ENCODE measurements at regions not wholly inside any gene's neighbourhood (a gene's known extent, or its start where the extent isn't known, plus 50 kb on each side); places are given as distances from the start of the nearest gene placed in this dataset.

DNA sequence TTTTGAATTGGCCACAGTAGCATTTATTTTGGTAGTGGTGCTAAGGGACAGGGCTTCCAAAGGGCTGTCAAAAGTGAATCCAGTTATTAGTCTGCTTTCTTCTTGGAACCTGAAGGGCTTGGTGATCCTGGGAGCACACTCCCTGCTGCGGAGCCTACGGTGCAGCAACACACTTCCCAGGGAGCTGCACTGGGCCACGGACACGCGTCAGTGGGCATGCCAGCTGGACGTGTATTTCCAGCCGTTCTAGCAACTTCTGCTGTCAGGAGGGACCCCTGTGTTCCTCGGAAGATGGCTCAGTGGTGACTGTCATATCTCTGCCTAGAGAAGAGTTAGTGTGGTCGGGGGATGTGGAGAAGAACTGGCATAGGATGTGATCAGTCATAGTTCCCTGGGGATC is 204.6 kb downstream of the SOCS6 start:
- no peak for DNase-seq (ENCODE audit: low read depth in 3 of 3, low spot score in 2 of 3)

DNA sequence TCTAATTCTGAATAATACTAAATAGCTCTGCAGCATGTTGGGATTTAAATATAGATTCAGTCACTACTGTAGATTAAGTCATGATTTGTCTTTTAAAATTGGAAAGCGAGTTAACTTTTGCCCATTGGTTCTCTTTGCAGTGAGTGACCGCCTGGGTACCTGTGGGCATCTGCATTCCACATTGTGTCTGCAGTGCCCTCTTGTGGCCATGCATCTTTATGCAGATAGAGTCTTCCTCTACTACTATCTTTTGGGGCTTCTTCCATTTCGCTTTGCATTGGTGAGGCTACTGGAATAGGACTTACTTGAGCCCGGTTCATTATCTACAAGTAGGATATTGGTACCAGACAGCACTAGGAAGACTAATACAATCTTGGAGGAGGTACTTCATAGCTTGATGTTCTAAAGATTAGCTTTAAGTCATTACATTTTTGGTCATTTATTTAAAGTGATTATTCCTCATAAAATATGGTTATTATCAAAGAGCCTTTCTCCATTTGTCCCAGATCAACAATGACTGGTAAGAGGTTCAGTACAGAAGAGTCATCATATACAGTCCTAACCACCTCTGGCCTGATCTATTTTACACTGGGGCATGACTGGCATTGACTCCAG is 203.0 kb downstream of the SOCS6 start:
- no peak for DNase-seq (ENCODE audit: low read depth in 3 of 3, low spot score in 2 of 3)

DNA sequence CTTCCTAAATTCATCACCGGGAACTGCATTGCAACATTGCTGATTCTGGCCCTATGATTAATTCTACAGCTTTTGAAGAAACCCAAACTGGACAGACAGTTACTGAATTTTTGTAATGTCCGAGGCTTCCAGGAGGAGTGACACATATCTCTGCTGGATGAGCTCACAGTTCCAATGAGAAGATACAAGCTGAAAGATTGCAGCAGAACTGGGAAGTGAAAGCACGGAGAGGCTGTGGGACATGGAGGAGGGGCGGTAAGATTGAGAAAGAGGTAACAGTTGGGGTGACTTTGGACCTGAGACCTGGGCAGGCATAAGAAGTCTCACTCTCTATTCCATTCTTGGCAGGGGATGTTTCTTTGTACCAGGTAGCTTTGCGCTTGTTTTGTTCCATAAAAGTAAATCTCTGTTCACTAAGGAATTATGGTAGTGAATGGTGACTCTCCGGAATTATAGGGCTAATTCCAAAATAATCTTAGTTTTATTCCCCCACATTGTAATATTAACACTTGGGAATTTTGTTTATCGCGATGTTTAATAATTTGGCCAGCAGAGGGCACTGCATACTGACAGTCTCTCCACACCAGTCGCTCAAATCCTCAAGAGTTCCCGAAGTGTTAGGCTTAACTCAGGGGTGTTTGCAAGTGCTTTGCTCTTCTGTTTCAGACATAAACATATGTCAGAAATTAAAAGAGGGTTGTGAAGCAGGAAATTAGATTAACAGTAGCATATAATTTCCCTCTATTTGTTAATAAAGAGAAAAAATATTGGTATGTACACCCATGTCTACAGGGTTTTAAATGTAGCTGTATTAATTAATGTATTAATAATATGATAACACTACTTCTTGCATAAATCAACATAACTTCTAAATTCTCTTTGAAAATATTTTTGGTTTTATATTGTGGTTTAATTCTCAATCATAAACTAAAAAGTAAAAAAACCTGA is 201.4 kb downstream of the SOCS6 start:
- DNase-seq (ENCODE audit: low read depth in 3 of 3, low spot score in 2 of 3), result peak in 2 of 3 donors; percentile 30 to 42

DNA sequence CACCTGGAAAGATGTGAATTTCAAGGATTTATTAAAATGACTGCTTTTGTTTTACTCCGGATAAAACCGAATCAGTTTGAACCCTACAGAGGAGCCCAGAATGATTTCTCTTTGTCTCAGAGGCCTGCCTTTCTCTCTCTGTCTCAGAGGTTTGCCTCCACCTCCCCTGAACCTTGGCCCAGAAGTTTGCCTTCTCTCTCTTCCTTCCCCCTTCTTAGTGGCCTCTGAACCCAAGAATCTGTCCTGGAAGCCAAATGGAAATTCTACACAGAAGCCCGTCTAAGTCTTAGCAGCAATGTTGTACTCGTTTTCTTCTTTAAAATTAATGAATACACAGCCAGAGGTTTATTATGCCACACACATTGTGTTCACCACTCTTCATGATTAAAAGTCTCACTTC is 200.7 kb downstream of the SOCS6 start:
- no peak for DNase-seq (ENCODE audit: low read depth in 3 of 3, low spot score in 2 of 3)

DNA sequence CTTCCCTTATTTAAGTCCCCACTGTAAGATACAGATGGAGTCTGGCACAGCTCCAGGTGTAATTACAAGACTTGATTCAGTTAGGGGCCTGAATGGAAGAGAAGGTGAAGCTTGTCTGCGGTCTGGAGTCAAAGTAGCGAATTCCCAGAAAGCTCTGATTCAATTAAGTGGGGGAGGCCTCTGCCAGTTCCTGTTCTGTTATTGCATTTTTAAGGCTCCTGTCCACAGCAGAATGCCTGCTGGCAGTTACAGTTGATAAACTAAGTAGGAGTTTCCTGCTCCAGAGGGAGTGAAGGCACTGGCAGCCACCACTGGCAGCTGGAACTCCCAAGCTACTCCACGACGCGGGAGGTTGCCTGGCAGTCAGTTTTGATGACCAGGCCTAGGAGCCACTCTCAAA is 181.1 kb downstream of the SOCS6 start:
- peak in 1 of 3 donors; percentile 29 for DNase-seq (ENCODE audit: low read depth in 3 of 3, low spot score in 2 of 3)

DNA sequence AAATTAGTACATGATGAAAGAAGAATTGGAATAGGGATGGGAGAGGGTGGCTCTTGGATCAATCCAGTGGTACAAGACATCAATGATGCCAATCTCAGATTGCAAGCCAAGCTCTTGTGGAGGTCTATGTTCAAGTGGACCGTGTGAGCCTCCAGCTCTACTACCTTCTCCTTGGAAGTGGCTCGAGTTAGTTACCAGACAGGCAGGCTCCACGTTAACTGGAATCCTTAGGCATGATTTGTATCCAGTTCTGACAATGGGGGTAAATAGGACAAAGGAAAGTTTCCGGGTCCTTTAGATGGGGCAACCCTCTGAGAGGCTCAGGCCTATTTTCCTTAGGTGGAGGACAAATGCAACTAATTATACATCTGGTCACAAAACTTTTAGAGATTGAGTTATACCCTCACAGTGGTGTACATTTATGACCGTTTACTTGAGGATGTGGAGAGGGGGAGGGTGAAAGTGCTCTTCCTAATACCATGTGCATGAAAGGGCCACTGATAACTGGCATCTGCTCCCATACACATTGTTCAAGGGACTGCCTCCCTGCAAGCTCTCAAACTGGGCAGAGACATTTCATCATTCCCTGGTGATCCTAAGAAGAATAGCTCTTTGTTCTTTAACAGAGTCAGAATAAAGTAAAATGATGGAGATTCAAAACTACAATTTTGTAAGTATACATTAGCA is 180.2 kb downstream of the SOCS6 start:
- DNase-seq (ENCODE audit: low read depth in 3 of 3, low spot score in 2 of 3), result no peak

DNA sequence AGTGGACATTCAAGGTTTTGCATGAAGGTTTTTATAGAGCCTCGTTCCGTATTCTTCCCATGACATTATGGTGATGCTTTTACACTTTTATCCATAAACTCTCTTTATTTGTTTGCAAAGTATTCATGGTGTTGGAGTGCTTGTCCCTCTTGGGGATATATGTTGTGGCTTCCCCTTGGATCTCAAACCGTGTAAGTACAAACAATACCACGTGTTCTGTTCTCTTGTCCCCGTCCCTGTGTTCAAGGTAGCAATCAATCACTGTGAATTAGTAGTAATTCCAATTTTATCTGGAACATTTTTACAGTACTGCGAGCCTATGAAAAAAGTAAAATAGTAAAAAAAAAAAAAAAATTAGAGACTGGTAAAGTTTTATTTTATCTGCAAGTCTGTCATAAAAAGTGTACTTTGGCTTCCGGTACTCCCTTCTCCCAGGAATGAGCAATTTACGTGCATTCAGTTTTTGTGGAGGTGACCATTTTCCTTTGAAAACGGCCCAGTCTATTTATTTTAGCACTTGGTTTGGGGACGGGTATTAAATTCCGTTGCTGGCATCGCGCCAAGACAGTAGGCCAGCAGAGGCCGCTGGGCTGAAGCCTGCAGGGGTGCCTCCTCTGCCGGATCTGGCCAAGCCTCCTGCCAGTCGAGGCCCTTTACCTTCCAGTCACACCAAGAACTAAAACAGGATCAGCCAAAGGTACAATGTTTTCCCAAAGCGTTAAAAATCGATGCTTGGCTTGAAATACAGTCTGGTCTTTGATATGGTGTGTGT is 175.7 kb downstream of the SOCS6 start:
- DNase-seq (ENCODE audit: low read depth in 3 of 3, low spot score in 2 of 3), result peak; percentile 65 to 76 (median 72)

DNA sequence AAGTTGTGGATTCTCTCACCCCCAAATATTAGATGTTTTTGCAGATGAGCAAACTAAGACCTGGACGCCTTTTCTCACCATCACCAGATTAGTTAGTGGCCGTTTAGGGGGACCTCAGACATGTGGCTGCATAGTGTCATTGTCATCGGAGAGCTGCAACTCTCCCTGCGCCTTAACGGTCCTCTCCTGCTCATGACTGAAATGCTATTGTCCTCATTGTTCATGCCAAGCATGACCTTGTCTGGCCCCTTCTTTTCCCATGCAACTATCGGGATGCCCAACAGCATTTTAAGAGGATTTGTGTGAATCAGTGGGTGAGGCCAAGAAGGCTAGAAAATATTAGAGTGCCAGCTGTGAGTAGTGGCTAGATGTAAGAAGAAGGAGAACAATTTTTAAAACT is 174.2 kb downstream of the SOCS6 start:
- no peak for DNase-seq (ENCODE audit: low read depth in 3 of 3, low spot score in 2 of 3)

DNA sequence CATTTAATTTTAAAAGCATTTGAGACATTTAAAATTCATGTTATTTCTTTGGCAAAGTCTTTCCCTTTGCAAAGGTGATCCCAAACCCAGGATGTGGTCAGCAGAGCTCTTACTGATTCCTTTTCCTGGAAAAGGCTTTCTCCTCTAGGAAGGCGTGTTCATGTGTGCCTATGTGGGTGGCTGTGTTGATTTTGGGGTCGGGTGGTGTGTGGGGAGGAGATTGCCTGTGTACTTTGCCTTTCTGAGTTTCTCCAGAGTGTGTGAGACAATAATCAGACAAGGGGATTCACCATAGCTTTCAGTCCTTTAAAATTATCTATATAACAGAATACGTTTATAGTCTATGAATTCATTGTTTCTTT is 173.2 kb downstream of the SOCS6 start:
- DNase-seq (ENCODE audit: low read depth in 3 of 3, low spot score in 2 of 3), result no peak

DNA sequence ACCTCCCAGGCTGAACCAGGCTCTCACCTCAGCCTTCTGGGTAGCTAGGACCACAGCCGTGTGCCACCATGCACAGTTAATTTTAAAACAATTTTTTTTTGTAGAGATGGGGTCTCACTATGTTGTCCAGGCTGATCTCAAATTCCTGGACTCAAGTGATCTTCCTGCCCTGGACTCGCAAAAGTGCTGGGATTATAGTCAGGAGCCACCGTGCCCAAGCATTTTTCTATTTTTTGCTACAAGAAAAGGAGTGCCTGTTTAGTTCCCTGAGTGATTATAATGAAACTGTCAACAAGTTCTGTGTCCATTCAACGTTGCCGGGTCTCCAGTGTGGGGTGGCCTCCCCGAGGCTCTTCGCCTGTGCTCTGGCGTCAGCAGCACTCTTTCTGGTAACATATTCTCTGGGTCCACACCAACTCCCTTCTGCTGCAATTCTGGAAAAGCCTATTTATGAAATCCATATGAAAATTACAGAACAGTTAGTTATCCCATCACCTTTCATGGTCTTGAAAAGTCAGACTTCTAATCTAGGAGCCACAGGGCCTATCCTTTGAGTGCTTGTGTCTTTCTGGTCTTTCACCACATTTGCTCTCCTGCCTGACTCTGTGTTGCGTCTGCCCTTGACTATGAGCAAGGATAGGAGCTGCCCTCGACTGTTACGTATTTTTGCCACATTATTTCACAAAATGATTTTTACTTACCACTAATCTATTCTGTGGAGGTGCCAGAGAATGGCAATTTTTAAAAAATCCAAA is 172.7 kb downstream of the SOCS6 start:
- no peak for DNase-seq (ENCODE audit: low read depth in 3 of 3, low spot score in 2 of 3)

DNA sequence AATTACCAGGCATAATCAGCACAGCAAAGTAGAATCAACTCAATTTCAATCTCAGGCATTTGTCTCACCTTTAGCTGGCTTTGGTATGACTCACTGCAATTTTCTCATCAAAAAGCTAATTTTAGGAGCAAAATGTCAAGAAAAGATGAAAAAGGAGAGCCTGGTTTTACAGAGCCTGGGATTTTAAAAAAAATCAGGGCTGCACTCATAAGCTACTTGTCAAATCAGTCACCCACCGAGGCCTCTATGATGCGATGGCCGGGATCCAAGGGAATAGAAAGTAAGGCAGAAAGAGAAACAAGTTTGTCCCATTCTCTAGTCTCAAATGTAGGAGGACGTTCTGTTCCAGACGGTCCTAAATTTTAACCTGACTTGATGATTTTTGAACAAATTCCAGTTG is 170.9 kb downstream of the SOCS6 start:
- DNase-seq (ENCODE audit: low read depth in 3 of 3, low spot score in 2 of 3), result no peak

DNA sequence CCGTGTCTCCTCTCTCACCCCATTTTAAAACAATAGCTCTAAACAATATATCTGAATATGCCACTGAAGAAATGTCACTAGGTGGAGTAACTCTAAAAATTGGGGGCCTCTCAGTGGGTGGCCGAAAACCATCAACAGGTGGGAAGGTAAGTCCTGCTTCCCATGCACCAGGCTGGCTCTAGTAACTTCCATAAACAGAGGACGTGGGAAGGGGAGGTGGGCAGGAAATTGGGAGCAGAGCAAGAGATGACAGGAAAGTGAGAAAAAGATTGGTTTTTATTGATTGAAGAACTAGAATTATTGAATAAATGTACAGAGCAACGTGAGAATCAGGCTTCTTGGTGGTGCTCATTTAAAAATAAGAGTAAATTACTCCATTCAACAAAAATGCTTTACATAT is 170.4 kb downstream of the SOCS6 start:
- no peak for DNase-seq (ENCODE audit: low read depth in 3 of 3, low spot score in 2 of 3)

DNA sequence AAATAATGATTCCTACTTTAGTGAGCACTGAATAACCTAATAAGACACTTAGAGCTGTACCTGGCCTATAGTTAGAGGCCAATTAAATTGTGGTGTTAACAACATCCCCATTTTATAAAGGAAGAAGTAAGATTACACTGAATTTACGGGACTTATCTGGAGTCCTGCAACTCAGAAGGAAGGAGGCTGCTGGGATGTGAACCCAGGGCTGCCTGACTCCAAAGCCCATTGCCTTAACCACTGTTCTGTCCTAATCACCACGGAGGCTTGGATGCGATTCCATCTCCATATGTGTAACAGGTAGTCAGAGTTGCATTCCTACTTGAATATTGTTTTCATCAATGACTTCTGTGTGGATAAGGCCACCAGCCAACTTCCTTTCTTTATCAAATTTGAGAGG is 168.9 kb downstream of the SOCS6 start:
- no peak for DNase-seq (ENCODE audit: low read depth in 3 of 3, low spot score in 2 of 3)

DNA sequence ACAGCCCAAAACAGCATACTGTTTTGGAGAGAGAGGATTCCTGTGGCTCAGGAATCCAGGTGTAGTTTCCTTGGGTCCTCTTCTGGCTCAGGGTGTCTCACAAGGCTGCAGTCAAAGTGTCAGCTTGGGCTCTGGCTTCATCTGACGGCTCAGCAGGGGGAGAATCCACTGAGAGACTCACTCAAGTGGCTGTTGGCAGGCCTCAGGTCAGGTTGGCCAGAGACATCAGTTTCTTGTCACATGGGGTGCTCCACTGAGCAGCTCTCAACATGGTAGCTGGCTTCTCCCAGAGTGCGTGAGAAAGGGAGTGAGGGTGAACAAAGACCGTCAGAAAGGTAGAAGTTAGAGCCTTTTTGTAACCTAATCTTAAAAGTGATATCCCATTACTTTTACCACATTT is 168.4 kb downstream of the SOCS6 start:
- DNase-seq (ENCODE audit: low read depth in 3 of 3, low spot score in 2 of 3), result no peak

DNA sequence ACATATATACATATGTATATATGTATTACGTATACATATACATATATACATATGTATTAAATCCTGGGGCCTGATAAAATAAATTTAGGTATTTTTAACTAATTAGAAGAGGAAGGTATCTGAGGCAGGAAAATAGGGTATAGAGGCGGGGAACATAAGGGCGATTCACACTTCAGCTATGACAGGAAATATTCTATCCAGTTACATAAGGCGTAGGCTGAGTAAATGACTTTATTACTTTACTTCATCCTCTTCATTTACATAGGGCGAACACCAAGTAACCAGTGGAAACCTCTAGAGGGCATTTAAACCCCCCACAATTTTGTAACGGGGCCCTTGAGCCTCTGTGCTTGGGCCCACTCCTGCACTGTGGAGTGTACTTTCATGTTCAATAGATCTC is 167.5 kb downstream of the SOCS6 start:
- DNase-seq (ENCODE audit: low read depth in 3 of 3, low spot score in 2 of 3), result no peak

DNA sequence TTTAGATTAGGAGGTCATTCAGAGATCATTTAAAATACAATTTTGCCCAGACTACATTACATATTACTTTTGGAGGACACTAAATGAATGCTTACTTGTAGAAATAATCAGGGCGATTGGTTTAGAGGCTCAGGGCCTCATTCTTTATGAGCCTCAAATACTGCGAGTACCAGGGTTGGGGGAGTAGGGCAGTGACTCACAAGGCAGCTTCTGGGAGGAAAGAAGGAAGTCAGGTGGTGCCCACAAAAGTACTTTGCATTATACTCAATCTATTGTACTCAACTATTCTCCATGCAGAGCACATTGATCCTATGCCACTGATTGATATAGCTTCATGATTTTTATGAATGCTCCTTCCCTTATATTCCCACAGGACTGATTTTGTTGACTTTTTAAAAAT is 166.9 kb downstream of the SOCS6 start:
- DNase-seq (ENCODE audit: low read depth in 3 of 3, low spot score in 2 of 3), result no peak

DNA sequence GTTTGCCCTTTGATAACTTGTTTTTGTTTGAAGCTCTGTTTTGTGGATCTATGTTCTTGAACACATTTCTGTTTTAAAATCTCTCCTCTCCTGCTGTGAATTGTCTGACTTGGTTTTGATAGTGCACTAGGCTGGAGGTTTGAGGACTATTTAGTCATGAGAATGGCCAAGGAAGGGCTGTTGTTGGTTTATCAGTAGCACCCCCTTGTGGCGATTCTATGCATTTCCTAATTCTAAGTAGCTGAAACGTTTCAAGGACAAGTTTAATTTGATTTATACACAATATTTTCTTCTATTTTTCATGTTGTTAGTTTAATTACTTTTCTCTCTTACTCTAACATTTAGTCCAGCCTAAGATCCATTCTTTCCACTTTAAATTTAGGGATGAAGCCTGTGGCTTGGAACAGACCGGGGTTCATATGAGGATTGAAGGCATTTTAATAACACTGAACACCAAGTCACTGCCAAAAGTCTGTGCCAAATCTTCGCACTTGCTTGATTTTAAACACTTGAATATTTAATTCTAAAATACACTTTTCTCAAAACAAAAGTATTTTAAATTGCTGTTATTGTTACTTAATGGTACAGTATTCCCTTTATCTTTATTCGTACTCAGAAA is 166.0 kb downstream of the SOCS6 start:
- peak in 2 of 3 donors; percentile 19 to 33 for DNase-seq (ENCODE audit: low read depth in 3 of 3, low spot score in 2 of 3)

DNA sequence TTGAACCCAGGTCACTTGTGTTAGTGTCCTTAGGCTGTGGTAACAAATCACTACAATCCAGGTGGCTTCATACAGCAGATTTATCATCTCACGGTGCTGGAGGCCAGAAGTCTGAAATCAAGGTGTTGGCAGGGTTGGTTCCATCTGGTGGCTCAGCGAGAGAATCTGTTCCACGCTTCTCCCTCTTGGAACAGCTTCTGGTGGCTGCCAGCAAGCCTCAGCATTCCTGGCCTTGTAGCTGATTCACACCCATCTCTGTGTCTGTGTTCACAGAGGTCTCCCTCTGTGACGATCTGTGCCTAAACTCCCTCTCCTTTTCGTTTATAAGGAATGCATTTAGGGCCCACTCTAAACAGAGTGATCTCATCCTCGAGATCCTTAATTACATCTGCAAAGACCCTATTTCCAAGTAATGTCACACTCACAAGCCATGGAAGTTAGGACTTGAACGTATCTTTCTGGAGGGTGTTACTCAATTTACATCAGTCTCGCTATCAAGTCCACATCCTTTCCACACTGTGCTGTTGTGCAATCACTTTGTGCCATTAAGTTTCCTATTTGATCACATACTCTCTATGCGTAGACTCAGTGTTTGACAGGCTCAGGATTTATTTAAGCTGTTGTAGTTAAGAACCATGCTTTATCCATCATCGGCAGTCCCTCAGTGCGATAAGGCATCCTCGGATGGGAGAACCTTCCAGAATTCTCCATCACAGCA is 164.4 kb downstream of the SOCS6 start:
- DNase-seq (ENCODE audit: low read depth in 3 of 3, low spot score in 2 of 3), result no peak

DNA sequence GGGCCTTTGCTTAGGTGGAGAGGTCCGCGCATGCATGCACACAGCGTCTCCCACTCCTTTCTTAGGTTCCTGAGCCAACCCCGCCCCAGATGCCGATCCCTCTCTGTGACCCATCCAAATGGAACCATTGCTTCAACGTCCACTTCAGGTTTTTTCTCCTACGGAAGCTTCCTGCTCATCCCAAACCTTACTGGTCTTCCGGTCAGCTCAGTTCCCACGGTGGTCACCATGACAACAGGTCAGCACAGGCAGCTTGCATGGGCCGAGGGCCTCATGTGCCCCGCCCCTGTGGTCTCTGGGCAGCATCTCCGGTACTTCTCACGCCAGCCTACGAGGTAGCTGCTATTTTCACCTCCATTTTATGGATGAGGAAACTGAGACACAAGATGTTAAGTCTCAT is 163.7 kb downstream of the SOCS6 start:
- no peak for DNase-seq (ENCODE audit: low read depth in 3 of 3, low spot score in 2 of 3)
